ENCODE measurements at regions not wholly inside any gene's neighbourhood (a gene's known extent, or its start where the extent isn't known, plus 50 kb on each side); places are given as distances from the start of the nearest gene placed in this dataset.

DNA sequence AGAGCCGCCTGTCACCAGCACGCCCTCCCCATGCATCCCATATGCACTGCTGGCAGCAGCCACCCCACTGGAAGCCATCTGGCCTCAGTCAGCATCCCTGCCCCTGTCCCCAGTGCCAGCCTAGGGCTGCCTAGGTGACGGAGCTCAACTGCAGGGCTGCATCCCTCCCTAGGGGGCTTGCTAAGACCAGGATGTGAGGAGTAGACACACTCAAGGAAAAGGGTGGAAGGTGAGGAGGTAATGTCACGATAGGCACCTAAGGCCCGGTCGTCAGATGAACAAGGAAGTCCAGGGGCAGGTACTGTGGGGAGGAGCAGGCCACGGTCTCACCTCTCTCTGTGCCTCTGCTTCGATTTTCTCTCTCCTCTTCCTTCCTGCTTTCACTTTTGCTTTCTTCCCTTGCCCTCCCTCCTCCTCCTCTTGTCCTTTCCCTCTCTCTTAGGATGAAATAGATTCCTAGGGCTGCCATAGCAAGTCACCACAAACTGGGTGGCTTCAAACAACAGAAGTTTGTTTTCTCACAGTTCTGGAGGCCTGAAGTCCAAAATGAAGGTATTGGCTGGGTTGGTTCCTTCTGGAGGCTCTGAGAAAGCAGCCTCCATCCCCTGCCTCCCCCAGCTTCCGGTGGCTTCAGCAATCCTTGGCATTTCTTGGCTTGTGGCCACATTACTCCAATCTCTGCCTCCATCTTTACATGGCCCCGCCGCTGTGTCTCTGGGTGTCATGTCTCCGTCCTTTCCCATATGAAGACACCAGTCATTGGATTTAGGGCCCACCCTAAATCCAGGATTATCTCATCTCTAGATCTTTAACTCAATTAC lies 298.3 kb downstream of the SHQ1 start:
- DNase-seq (ENCODE audit: low read depth) = peak; percentile 18
- no peak overlapping the region for H3K4me3 ChIP-seq (ENCODE audit: low read depth, low read length)
- TF ChIP-seq, protein P1, sequence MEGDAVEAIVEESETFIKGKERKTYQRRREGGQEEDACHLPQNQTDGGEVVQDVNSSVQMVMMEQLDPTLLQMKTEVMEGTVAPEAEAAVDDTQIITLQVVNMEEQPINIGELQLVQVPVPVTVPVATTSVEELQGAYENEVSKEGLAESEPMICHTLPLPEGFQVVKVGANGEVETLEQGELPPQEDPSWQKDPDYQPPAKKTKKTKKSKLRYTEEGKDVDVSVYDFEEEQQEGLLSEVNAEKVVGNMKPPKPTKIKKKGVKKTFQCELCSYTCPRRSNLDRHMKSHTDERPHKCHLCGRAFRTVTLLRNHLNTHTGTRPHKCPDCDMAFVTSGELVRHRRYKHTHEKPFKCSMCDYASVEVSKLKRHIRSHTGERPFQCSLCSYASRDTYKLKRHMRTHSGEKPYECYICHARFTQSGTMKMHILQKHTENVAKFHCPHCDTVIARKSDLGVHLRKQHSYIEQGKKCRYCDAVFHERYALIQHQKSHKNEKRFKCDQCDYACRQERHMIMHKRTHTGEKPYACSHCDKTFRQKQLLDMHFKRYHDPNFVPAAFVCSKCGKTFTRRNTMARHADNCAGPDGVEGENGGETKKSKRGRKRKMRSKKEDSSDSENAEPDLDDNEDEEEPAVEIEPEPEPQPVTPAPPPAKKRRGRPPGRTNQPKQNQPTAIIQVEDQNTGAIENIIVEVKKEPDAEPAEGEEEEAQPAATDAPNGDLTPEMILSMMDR (IDR thresholded peaks at IDR 0.05; ENCODE audit: insufficient read depth, low read depth, low read length, missing control alignments) = no peak

DNA sequence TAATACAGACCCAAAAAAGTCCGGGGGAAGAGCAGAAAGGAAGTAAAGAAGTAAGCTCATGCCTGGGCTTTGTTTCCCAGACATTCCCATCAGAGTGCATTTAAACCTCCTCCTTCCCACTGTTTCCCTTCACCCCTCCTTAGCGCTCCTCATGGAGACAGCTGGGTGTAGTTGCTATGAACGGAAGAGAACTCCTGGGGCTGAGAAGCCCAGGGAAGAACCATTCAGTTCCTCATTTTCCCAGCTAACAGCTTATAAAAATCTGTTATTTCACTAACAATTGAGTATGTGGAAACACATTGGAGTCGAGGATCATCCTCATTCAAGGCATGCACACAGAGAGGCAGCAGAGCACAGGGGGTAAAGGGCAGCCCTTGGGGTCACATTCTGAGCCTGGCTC lies 299.3 kb downstream of the SHQ1 start:
- H3K4me3 ChIP-seq (ENCODE audit: low read depth, low read length) = no peak overlapping the region
- TF ChIP-seq, protein P1 (IDR thresholded peaks at IDR 0.05; ENCODE audit: insufficient read depth, low read depth, low read length, missing control alignments) = no peak
- DNase-seq (ENCODE audit: low read depth) = no peak

GRCh38 chr3:72548461-72548860 lies 299.8 kb downstream of the SHQ1 start:
- TF ChIP-seq, protein P1 (IDR thresholded peaks at IDR 0.05; ENCODE audit: insufficient read depth, low read depth, low read length, missing control alignments) = no peak

DNA sequence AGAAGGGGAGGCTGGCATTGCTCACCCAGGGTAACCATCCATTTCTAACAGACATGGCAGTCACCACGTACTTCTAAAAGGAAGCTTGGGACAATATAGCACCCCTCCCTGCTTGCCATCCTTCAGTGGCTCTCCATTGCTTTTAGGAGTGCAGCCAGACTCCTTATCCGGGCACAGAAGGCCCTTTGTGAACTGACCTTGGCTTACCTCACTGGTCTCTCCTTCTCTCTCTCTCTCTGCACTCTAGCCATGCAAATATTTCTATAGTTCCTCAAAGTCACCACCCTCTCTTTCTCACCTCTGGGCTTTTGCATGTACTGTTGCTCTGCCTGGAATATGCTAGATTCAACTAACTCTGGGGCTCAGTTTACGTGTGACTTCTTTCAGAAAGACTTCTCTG lies 301.1 kb downstream of the SHQ1 start:
- no peak overlapping the region for H3K4me3 ChIP-seq (ENCODE audit: low read depth, low read length)
- DNase-seq (ENCODE audit: low read depth) = no peak
- TF ChIP-seq, protein P1 (IDR thresholded peaks at IDR 0.05; ENCODE audit: insufficient read depth, low read depth, low read length, missing control alignments) = no peak

More at GRCh38 chr3:72548461-72548860, 299.8 kb downstream of the SHQ1 start:
- no peak for DNase-seq (ENCODE audit: low read depth)
- no peak overlapping the region for H3K4me3 ChIP-seq (ENCODE audit: low read depth, low read length)

- H3K4me3 ChIP-seq (ENCODE audit: low read depth, low read length) = no peak overlapping the region
- DNase-seq (ENCODE audit: low read depth) = no peak
- TF ChIP-seq, protein P1 (IDR thresholded peaks at IDR 0.05; ENCODE audit: insufficient read depth, low read depth, low read length, missing control alignments) = no peak
Measured at GRCh38 chr3:72544239-72544638, 304.0 kb downstream of the SHQ1 start.

- DNase-seq (ENCODE audit: low read depth) = no peak
- no peak overlapping the region for H3K4me3 ChIP-seq (ENCODE audit: low read depth, low read length)
- TF ChIP-seq, protein P1 (IDR thresholded peaks at IDR 0.05; ENCODE audit: insufficient read depth, low read depth, low read length, missing control alignments) = no peak
Measured at GRCh38 chr3:72543246-72543645, 305.0 kb downstream of the SHQ1 start.

DNA sequence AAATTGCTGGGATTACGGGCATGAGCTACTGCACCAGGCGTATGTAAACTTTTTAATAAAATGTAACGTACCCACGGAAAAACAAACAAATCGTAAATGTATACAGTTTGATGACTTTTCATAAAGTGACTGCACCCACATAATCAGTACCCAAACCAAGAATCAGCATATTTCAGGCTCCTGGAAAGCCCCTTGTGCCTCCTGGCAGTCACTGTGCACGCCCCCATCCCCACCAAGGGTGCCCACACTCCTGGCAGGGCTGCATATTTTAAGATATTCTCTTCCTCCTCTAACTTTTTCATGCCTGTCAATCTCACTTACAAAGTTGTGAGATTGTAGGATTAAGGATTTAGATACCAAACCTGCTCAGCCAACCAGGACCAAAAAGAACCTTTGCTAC lies 305.5 kb downstream of the SHQ1 start:
- no peak for DNase-seq (ENCODE audit: low read depth)
- H3K4me3 ChIP-seq (ENCODE audit: low read depth, low read length) = no peak overlapping the region
- TF ChIP-seq, protein P1 (IDR thresholded peaks at IDR 0.05; ENCODE audit: insufficient read depth, low read depth, low read length, missing control alignments) = no peak

Measured in GM12865 (cell line).